ENCODE measurements at regions not wholly inside any gene's neighbourhood (a gene's known extent, or its start where the extent isn't known, plus 50 kb on each side); places are given as distances from the start of the nearest gene placed in this dataset.

- no peak for TF ChIP-seq CTCF (IDR thresholded peaks at IDR 0.05; ENCODE audit: control extremely low read depth in 1 of 3, insufficient read depth in 1 of 3, low read depth in 1 of 3, low read length in 3 of 3)
These were observed 79.9 kb upstream of the TMTC4 start (continued) for GRCh38 chr13:100754459-100754858.
